ENCODE measurements at regions not wholly inside any gene's neighbourhood (a gene's known extent, or its start where the extent isn't known, plus 50 kb on each side); places are given as distances from the start of the nearest gene placed in this dataset.

DNA sequence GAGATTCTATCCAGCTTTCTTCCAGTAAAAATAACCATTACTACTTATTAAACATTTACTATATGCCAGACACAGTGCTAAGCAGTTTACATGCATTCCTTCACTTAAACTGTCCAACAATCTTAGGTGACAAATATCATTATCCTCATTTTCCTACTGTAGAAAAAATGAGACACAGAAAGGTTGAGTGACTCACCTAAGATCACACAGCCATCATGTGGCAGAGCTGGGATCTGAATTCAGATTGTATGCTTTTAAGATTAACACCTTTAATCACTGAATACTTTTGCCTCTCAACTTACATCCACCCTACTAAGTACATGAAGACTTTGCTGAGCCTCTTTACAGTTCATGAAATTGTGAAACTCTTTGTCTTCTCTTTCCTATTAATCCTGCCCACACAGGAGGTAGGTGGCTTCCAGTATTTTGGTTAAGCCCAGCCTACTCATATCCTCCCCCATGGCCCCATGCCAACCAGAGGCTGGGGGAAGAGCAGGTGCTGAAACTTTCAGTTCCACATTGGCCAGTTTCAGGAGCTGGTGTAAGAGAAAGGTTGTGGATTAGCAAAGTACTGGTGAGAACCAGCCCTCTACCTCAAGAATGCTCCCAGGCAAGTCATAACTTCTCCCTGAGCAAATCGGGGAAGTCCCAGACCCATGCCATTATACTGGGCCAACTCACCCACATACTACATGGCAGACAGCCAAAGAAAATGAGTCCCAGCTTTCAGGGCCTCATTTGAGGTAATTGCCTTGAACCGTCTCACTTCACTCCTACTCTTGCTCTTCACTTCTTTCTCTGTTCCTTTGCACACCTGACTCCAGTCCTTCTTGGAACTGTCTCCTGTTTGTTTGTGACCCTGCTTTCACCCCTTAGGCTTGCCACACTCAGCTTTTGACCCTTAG, 211.1 kb downstream of the GUCY2F start:
- Histone ChIP-seq H3K4me1 (ENCODE audit: control insufficient read depth in 2 of 2, insufficient read depth in 2 of 2, low read length in 2 of 2) (no peaks in the 10 kb centered on the region), H3K36me3 (ENCODE audit: control insufficient read depth in 2 of 2, insufficient read depth in 2 of 2, low read length in 1 of 2) (no peaks in the 10 kb centered on the region), H3K9me3 (ENCODE audit: control insufficient read depth in 2 of 2, insufficient read depth in 1 of 2, low read length in 1 of 2) (no peaks in the 10 kb centered on the region), H3K27me3 (ENCODE audit: control insufficient read depth in 2 of 2, insufficient read depth in 1 of 2, low read length in 1 of 2) (no peaks in the 10 kb centered on the region), H3K27ac (ENCODE audit: low read depth in 1 of 2, low read length in 1 of 2) (no peak overlapping the region), H3K4me3 (ENCODE audit: low read length in 2 of 2) (no peak overlapping the region)
- WGBS: 49% methylated on average over 2 of the region's 2 CpGs
- DNase-seq (ENCODE audit: low read depth in 6 of 9, low spot score in 9 of 9): peak in 3 of 9 donors; percentile 0 to 22 (median 0)

- Histone ChIP-seq H3K27me3 (ENCODE audit: control insufficient read depth in 2 of 2, insufficient read depth in 1 of 2, low read length in 1 of 2) (no peaks in the 10 kb centered on the region), H3K4me3 (ENCODE audit: low read length in 2 of 2) (no peak overlapping the region), H3K4me1 (ENCODE audit: control insufficient read depth in 2 of 2, insufficient read depth in 2 of 2, low read length in 2 of 2) (no peaks in the 10 kb centered on the region), H3K9me3 (ENCODE audit: control insufficient read depth in 2 of 2, insufficient read depth in 1 of 2, low read length in 1 of 2) (no peaks in the 10 kb centered on the region), H3K27ac (ENCODE audit: low read depth in 1 of 2, low read length in 1 of 2) (no peak overlapping the region), H3K36me3 (ENCODE audit: control insufficient read depth in 2 of 2, insufficient read depth in 2 of 2, low read length in 1 of 2) (no peaks in the 10 kb centered on the region)
- DNase-seq (ENCODE audit: low read depth in 6 of 9, low spot score in 9 of 9): no peak
These were observed 213.5 kb downstream of the GUCY2F start for GRCh38 chrX:109268340-109268739.

GRCh38 chrX:109266034-109266433, 215.9 kb downstream of the GUCY2F start:
- Histone ChIP-seq H3K27me3 (ENCODE audit: control insufficient read depth in 2 of 2, insufficient read depth in 1 of 2, low read length in 1 of 2) (no peaks in the 10 kb centered on the region), H3K4me3 (ENCODE audit: low read length in 2 of 2) (no peak overlapping the region), H3K36me3 (ENCODE audit: control insufficient read depth in 2 of 2, insufficient read depth in 2 of 2, low read length in 1 of 2) (no peaks in the 10 kb centered on the region), H3K4me1 (ENCODE audit: control insufficient read depth in 2 of 2, insufficient read depth in 2 of 2, low read length in 2 of 2) (no peaks in the 10 kb centered on the region), H3K9me3 (ENCODE audit: control insufficient read depth in 2 of 2, insufficient read depth in 1 of 2, low read length in 1 of 2) (no peaks in the 10 kb centered on the region), H3K27ac (ENCODE audit: low read depth in 1 of 2, low read length in 1 of 2) (no peak overlapping the region)
- no peak for DNase-seq (ENCODE audit: low read depth in 6 of 9, low spot score in 9 of 9)

GRCh38 chrX:109264878-109265277, 217.0 kb downstream of the GUCY2F start:
- DNase-seq (ENCODE audit: low read depth in 6 of 9, low spot score in 9 of 9): no peak
- H3K36me3 ChIP-seq (ENCODE audit: control insufficient read depth in 2 of 2, insufficient read depth in 2 of 2, low read length in 1 of 2): no peaks in the 10 kb centered on the region
- 97% methylated on average over 1 of the region's 1 CpG for WGBS
- no peaks in the 10 kb centered on the region for H3K9me3 ChIP-seq (ENCODE audit: control insufficient read depth in 2 of 2, insufficient read depth in 1 of 2, low read length in 1 of 2)
- no peak overlapping the region for H3K4me3 ChIP-seq (ENCODE audit: low read length in 2 of 2)
- H3K4me1 ChIP-seq (ENCODE audit: control insufficient read depth in 2 of 2, insufficient read depth in 2 of 2, low read length in 2 of 2): no peaks in the 10 kb centered on the region
- no peaks in the 10 kb centered on the region for H3K27me3 ChIP-seq (ENCODE audit: control insufficient read depth in 2 of 2, insufficient read depth in 1 of 2, low read length in 1 of 2)
- no peak overlapping the region for H3K27ac ChIP-seq (ENCODE audit: low read depth in 1 of 2, low read length in 1 of 2)

- 74% methylated on average over 2 of the region's 2 CpGs for WGBS
- Histone ChIP-seq H3K27ac (ENCODE audit: low read depth in 1 of 2, low read length in 1 of 2) (no peak overlapping the region), H3K9me3 (ENCODE audit: control insufficient read depth in 2 of 2, insufficient read depth in 1 of 2, low read length in 1 of 2) (no peaks in the 10 kb centered on the region), H3K27me3 (ENCODE audit: control insufficient read depth in 2 of 2, insufficient read depth in 1 of 2, low read length in 1 of 2) (no peaks in the 10 kb centered on the region), H3K36me3 (ENCODE audit: control insufficient read depth in 2 of 2, insufficient read depth in 2 of 2, low read length in 1 of 2) (no peaks in the 10 kb centered on the region), H3K4me3 (ENCODE audit: low read length in 2 of 2) (no peak overlapping the region), H3K4me1 (ENCODE audit: control insufficient read depth in 2 of 2, insufficient read depth in 2 of 2, low read length in 2 of 2) (no peaks in the 10 kb centered on the region)
- DNase-seq (ENCODE audit: low read depth in 6 of 9, low spot score in 9 of 9): no peak
These were observed 220.6 kb downstream of the GUCY2F start for GRCh38 chrX:109261279-109261678.

DNA sequence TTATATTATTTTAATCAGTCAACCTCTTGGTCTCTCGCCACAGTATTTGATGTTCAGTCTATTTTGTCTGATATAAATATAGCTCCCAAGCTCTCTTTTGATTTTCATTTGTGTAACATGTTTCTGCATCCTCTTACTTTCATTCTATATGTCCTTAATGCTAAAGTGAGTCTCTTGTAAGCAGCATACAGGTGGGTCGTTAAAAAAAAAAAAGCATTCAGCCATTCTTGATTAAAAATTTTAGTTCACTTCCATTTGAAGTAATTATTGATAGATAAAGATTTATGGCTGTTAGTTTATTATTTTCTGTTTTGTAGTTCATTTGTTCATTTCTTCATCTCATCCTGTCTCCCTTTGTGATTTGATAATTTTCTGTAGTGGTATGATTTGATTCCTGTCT, 229.1 kb downstream of the GUCY2F start:
- Histone ChIP-seq H3K36me3 (ENCODE audit: control insufficient read depth in 2 of 2, insufficient read depth in 2 of 2, low read length in 1 of 2) (no peaks in the 10 kb centered on the region), H3K4me1 (ENCODE audit: control insufficient read depth in 2 of 2, insufficient read depth in 2 of 2, low read length in 2 of 2) (no peaks in the 10 kb centered on the region), H3K27ac (ENCODE audit: low read depth in 1 of 2, low read length in 1 of 2) (no peak overlapping the region), H3K27me3 (ENCODE audit: control insufficient read depth in 2 of 2, insufficient read depth in 1 of 2, low read length in 1 of 2) (no peaks in the 10 kb centered on the region), H3K9me3 (ENCODE audit: control insufficient read depth in 2 of 2, insufficient read depth in 1 of 2, low read length in 1 of 2) (no peaks in the 10 kb centered on the region), H3K4me3 (ENCODE audit: low read length in 2 of 2) (no peak overlapping the region)
- DNase-seq (ENCODE audit: low read depth in 6 of 9, low spot score in 9 of 9): no peak
- 97% methylated on average over 2 of the region's 2 CpGs for WGBS

GRCh38 chrX:109218761-109219160, 263.1 kb downstream of the GUCY2F start:
- Histone ChIP-seq H3K4me1 (ENCODE audit: control insufficient read depth in 2 of 2, insufficient read depth in 2 of 2, low read length in 2 of 2) (no peaks in the 10 kb centered on the region), H3K4me3 (ENCODE audit: low read length in 2 of 2) (no peak overlapping the region), H3K27ac (ENCODE audit: low read depth in 1 of 2, low read length in 1 of 2) (no peak overlapping the region), H3K36me3 (ENCODE audit: control insufficient read depth in 2 of 2, insufficient read depth in 2 of 2, low read length in 1 of 2) (no peaks in the 10 kb centered on the region), H3K9me3 (ENCODE audit: control insufficient read depth in 2 of 2, insufficient read depth in 1 of 2, low read length in 1 of 2) (no peaks in the 10 kb centered on the region), H3K27me3 (ENCODE audit: control insufficient read depth in 2 of 2, insufficient read depth in 1 of 2, low read length in 1 of 2) (no peaks in the 10 kb centered on the region)
- no peak for DNase-seq (ENCODE audit: low read depth in 6 of 9, low spot score in 9 of 9)
- 0% methylated on average over 1 of the region's 1 CpG for WGBS

- Histone ChIP-seq H3K36me3 (ENCODE audit: control insufficient read depth in 2 of 2, insufficient read depth in 2 of 2, low read length in 1 of 2) (no peaks in the 10 kb centered on the region), H3K27me3 (ENCODE audit: control insufficient read depth in 2 of 2, insufficient read depth in 1 of 2, low read length in 1 of 2) (no peaks in the 10 kb centered on the region), H3K27ac (ENCODE audit: low read depth in 1 of 2, low read length in 1 of 2) (no peak overlapping the region), H3K9me3 (ENCODE audit: control insufficient read depth in 2 of 2, insufficient read depth in 1 of 2, low read length in 1 of 2) (no peaks in the 10 kb centered on the region), H3K4me1 (ENCODE audit: control insufficient read depth in 2 of 2, insufficient read depth in 2 of 2, low read length in 2 of 2) (no peaks in the 10 kb centered on the region), H3K4me3 (ENCODE audit: low read length in 2 of 2) (no peak overlapping the region)
- no peak for DNase-seq (ENCODE audit: low read depth in 6 of 9, low spot score in 9 of 9)
- 78% methylated on average over 2 of the region's 2 CpGs for WGBS
These were observed 282.2 kb downstream of the GUCY2F start for GRCh38 chrX:109199726-109200125.

- H3K36me3 ChIP-seq (ENCODE audit: control insufficient read depth in 2 of 2, insufficient read depth in 2 of 2, low read length in 1 of 2): no peaks in the 10 kb centered on the region
- no peak for DNase-seq (ENCODE audit: low read depth in 6 of 9, low spot score in 9 of 9)
- H3K27ac ChIP-seq (ENCODE audit: low read depth in 1 of 2, low read length in 1 of 2): no peak overlapping the region
- H3K4me1 ChIP-seq (ENCODE audit: control insufficient read depth in 2 of 2, insufficient read depth in 2 of 2, low read length in 2 of 2): no peaks in the 10 kb centered on the region
- H3K27me3 ChIP-seq (ENCODE audit: control insufficient read depth in 2 of 2, insufficient read depth in 1 of 2, low read length in 1 of 2): no peaks in the 10 kb centered on the region
- 100% methylated on average over 1 of the region's 1 CpG for WGBS
- H3K4me3 ChIP-seq (ENCODE audit: low read length in 2 of 2): no peak overlapping the region
- H3K9me3 ChIP-seq (ENCODE audit: control insufficient read depth in 2 of 2, insufficient read depth in 1 of 2, low read length in 1 of 2): no peaks in the 10 kb centered on the region
These were observed 291.3 kb downstream of the GUCY2F start for GRCh38 chrX:109190542-109190941.

Measured in thymus (tissue), 11 donors.